GM23338 (cell line): ENCODE measurements at regions not wholly inside any gene's neighbourhood (a gene's known extent, or its start where the extent isn't known, plus 50 kb on each side); places are given as distances from the start of the nearest gene placed in this dataset.

ENCODE experiments used
- ATAC-seq: fragments of 200-7000 bp; cut with Tn5 transposase; 3 replicates; pipeline ENCODE4 v1.9.1; 2020
- DNase-seq: peaks from one replicate; pipeline ENCODE4 v3.0.0-alpha.2; 2015; ENCODE audit warnings: low spot score
- H2AFZ ChIP-seq: fragments of 200-600 bp; sonication (generic); 2 replicates; pipeline ENCODE4 v1.8.0; 2016; ENCODE audit warnings: antibody characterized with exemption, mild to moderate bottlenecking, moderate library complexity
- H3F3A ChIP-seq: fragments of 200-600 bp; sonication (generic); replicated peaks from 2 replicates; pipeline ENCODE4 v1.8.0; 2017; ENCODE audit warnings: antibody characterized with exemption, mixed run types, low read depth
- H3K27ac ChIP-seq: fragments of 200-600 bp; sonication (generic); 2 replicates; pipeline ENCODE4 v1.6.1; 2016; ENCODE audit warnings: low read depth
- H3K27me3 ChIP-seq: fragments of 200-600 bp; sonication (generic); 2 replicates; pipeline ENCODE4 v1.8.0; 2016; ENCODE audit warnings: mild to moderate bottlenecking, mixed run types, moderate library complexity; ENCODE audit not compliant: insufficient read depth
- H3K36me3 ChIP-seq: fragments of 200-600 bp; sonication (generic); 2 replicates; pipeline ENCODE4 v1.8.0; 2016; ENCODE audit warnings: mild to moderate bottlenecking; ENCODE audit not compliant: insufficient read depth
- H3K4me1 ChIP-seq: fragments of 200-600 bp; sonication (generic); 2 replicates; pipeline ENCODE4 v1.8.0; 2016; ENCODE audit warnings: mild to moderate bottlenecking, moderate library complexity; ENCODE audit not compliant: insufficient read depth
- H3K4me2 ChIP-seq: fragments of 200-600 bp; sonication (generic); 2 replicates; pipeline ENCODE4 v1.7.1; 2017; ENCODE audit warnings: mixed run types
- H3K4me3 ChIP-seq: fragments of 200-600 bp; sonication (generic); 2 replicates; pipeline ENCODE4 v1.6.1; 2016; ENCODE audit warnings: mixed run types
- H3K79me2 ChIP-seq: fragments of 200-600 bp; sonication (generic); replicated peaks from 2 replicates; pipeline ENCODE4 v1.8.0; 2017; ENCODE audit warnings: mild to moderate bottlenecking; ENCODE audit not compliant: insufficient read depth
- H3K9me2 ChIP-seq: fragments of 200-600 bp; sonication (generic); 2 replicates; pipeline ENCODE4 v1.8.0; 2017; ENCODE audit not compliant: insufficient read depth
- H4K20me1 ChIP-seq: fragments of 200-600 bp; sonication (generic); replicated peaks from 2 replicates; pipeline ENCODE4 v1.8.0; 2017; ENCODE audit warnings: mild to moderate bottlenecking; ENCODE audit not compliant: insufficient read depth
- H3K27ac Mint-ChIP-seq: 2 replicates; pipeline ENCODE4 v1.8.0; 2020; ENCODE audit warnings: inconsistent platforms, mild to moderate bottlenecking, moderate library complexity, mixed read lengths
- H3K27me3 Mint-ChIP-seq: 3 replicates; pipeline ENCODE4 v1.8.0; 2022; ENCODE audit warnings: low read depth, mild to moderate bottlenecking, moderate library complexity, mixed read lengths, inconsistent platforms; ENCODE audit not compliant: insufficient read depth, poor library complexity
- H3K36me3 Mint-ChIP-seq: 3 replicates; pipeline ENCODE4 v1.8.0; 2021; ENCODE audit warnings: low read depth, mild to moderate bottlenecking, inconsistent platforms, moderate library complexity, mixed read lengths
- H3K4me1 Mint-ChIP-seq: 3 replicates; pipeline ENCODE4 v1.8.0; 2020; ENCODE audit warnings: mild to moderate bottlenecking, inconsistent platforms, mixed read lengths
- H3K4me3 Mint-ChIP-seq: 3 replicates; pipeline ENCODE4 v1.8.0; 2021; ENCODE audit warnings: moderate library complexity, mild to moderate bottlenecking, inconsistent platforms, mixed read lengths
- H3K9me3 Mint-ChIP-seq: 3 replicates; pipeline ENCODE4 v1.8.0; 2020; ENCODE audit warnings: moderate library complexity, mild to moderate bottlenecking, inconsistent platforms, mixed read lengths
- EZH2 ChIP-seq: fragments of 200-600 bp; sonication (generic); IDR thresholded peaks from one replicate; pipeline ENCODE4 v1.8.0; 2017; ENCODE audit warnings: antibody characterized with exemption, mild to moderate bottlenecking, low read depth; ENCODE audit not compliant: unreplicated experiment
- ZNF331 ChIP-seq: fragments of 250-450 bp; sonication (Bioruptor Pico); IDR thresholded peaks from 2 replicates; pipeline ENCODE4 v1.5.0; 2020; ENCODE audit warnings: low read depth, mild to moderate bottlenecking, moderate library complexity
- TF ChIP-seq, protein P1 (sequence below): IDR thresholded peaks from one replicate; pipeline ENCODE4 v1.6.1; 2018; ENCODE audit warnings: antibody characterized with exemption; ENCODE audit not compliant: unreplicated experiment
- TF ChIP-seq, protein P2 (sequence below): IDR thresholded peaks from 2 replicates; pipeline ENCODE4 v1.6.1; 2016; ENCODE audit warnings: antibody characterized with exemption
- TF ChIP-seq, protein P3 (sequence below): fragments of 250-450 bp; sonication (Bioruptor Pico); IDR thresholded peaks from 2 replicates; pipeline ENCODE4 v1.5.0; 2020; ENCODE audit warnings: mild to moderate bottlenecking, moderate library complexity
- TF ChIP-seq, protein P4 (sequence below), 2 experiments: fragments of 200-600 bp in 1 of 2; sonication (generic) in 1 of 2; conservative IDR thresholded peaks; 2 replicates each; pipeline versions ENCODE4 v1.5.1 to v1.6.1; 2016 to 2017; ENCODE audit warnings: antibody characterized with exemption in 2 of 2, low read depth in 2 of 2, mild to moderate bottlenecking in 2 of 2, moderate library complexity in 1 of 2

DNA sequence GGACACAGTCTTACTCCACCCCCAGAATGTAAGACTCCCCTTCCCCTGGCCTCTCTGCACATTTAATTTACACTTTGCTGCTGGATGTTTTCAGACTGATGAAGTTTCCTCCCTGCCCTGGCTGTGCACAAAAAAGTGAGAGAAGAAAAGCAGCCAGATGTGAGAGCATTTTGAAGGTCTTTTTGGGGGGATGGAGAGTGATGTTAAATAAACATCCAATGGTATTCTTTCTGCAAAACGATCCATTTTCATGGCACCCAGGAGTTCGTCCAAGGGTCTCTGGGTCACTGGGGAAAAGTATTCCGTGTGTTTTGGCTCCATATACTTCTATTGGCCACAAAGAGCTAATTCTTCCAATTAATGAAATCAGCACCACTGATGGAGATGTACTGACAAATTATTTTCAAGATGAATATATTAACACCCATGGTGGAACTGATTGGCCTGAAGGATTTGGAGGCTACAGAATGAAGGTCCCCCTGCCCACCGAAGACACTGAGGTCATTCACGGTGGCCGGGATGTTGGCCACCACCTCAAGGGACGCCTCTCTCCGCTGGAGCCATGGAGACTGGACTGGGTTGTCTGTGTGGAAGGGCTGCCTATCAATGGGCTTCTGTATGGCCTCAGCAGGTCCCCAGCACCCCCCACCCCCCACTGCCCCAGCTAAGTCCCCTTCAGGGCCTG, 107.6 kb upstream of the PKDCC start:
- Mint-ChIP-seq H3K4me3 (no peak overlapping the region), H3K27me3 (peaks cover 10% of the 10 kb centered on the region), H3K4me1 (peaks cover 46% of the 10 kb centered on the region), H3K9me3 (no peaks in the 10 kb centered on the region; the same call in 2 of the 3 replicates), H3K27ac (no peak overlapping the region), H3K36me3 (peaks cover 3% of the 10 kb centered on the region; the same call in 1 of the 3 replicates)
- no peaks in the 10 kb centered on the region for H3F3A ChIP-seq
- TF ChIP-seq ZNF331 (CRISPR knock-in tag) (no peak), EZH2 (no peak)
- TF ChIP-seq, protein P1, sequence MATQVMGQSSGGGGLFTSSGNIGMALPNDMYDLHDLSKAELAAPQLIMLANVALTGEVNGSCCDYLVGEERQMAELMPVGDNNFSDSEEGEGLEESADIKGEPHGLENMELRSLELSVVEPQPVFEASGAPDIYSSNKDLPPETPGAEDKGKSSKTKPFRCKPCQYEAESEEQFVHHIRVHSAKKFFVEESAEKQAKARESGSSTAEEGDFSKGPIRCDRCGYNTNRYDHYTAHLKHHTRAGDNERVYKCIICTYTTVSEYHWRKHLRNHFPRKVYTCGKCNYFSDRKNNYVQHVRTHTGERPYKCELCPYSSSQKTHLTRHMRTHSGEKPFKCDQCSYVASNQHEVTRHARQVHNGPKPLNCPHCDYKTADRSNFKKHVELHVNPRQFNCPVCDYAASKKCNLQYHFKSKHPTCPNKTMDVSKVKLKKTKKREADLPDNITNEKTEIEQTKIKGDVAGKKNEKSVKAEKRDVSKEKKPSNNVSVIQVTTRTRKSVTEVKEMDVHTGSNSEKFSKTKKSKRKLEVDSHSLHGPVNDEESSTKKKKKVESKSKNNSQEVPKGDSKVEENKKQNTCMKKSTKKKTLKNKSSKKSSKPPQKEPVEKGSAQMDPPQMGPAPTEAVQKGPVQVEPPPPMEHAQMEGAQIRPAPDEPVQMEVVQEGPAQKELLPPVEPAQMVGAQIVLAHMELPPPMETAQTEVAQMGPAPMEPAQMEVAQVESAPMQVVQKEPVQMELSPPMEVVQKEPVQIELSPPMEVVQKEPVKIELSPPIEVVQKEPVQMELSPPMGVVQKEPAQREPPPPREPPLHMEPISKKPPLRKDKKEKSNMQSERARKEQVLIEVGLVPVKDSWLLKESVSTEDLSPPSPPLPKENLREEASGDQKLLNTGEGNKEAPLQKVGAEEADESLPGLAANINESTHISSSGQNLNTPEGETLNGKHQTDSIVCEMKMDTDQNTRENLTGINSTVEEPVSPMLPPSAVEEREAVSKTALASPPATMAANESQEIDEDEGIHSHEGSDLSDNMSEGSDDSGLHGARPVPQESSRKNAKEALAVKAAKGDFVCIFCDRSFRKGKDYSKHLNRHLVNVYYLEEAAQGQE = no peak
- TF ChIP-seq, protein P2, sequence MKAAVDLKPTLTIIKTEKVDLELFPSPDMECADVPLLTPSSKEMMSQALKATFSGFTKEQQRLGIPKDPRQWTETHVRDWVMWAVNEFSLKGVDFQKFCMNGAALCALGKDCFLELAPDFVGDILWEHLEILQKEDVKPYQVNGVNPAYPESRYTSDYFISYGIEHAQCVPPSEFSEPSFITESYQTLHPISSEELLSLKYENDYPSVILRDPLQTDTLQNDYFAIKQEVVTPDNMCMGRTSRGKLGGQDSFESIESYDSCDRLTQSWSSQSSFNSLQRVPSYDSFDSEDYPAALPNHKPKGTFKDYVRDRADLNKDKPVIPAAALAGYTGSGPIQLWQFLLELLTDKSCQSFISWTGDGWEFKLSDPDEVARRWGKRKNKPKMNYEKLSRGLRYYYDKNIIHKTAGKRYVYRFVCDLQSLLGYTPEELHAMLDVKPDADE = no peak
- H3K36me3 ChIP-seq = no peaks in the 10 kb centered on the region
- H4K20me1 ChIP-seq = no peaks in the 10 kb centered on the region
- no peak for ATAC-seq
- no peak overlapping the region for H3K4me2 ChIP-seq
- no peak overlapping the region for H3K4me3 ChIP-seq
- H2AFZ ChIP-seq = no peak overlapping the region; the same call in 1 of the 2 replicates
- H3K9me2 ChIP-seq = peaks cover 11% of the 10 kb centered on the region; the same call in 1 of the 2 replicates
- DNase-seq = no peak
- H3K79me2 ChIP-seq = no peaks in the 10 kb centered on the region
- H3K27me3 ChIP-seq = no peaks in the 10 kb centered on the region
- peaks cover 19% of the 10 kb centered on the region for H3K4me1 ChIP-seq
- H3K27ac ChIP-seq = no peak overlapping the region

DNA sequence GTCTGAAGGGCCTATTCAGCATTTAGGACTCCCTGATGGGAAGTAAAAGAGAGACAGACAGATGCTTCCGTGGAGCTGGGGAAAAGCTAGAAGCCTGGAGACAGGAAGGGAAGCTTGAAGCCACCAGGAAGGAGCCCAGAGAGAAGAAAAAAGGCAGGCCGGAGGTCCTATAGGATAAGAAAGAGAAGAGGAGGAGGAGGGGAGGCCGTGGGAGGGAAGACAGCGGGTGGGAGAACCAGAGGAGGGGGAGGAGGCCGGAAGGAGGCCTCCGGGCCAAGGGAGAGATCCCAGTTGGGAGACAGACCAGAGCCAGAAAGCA, 107.1 kb upstream of the PKDCC start:
- Histone ChIP-seq H3K4me1 (peaks cover 19% of the 10 kb centered on the region), H3K79me2 (no peaks in the 10 kb centered on the region), H3K36me3 (no peaks in the 10 kb centered on the region), H4K20me1 (no peaks in the 10 kb centered on the region), H3K4me2 (peak overlapping the region; percentile 26; the same call in 1 of the 2 replicates), H3F3A (no peaks in the 10 kb centered on the region), H3K9me2 (peaks cover 11% of the 10 kb centered on the region; the same call in 1 of the 2 replicates), H2AFZ (peak overlapping the region; percentile 66), H3K27ac (no peak overlapping the region), H3K4me3 (no peak overlapping the region), H3K27me3 (no peaks in the 10 kb centered on the region)
- Mint-ChIP-seq H3K36me3 (peaks cover 3% of the 10 kb centered on the region; the same call in 1 of the 3 replicates), H3K4me3 (no peak overlapping the region), H3K9me3 (no peaks in the 10 kb centered on the region; the same call in 2 of the 3 replicates), H3K27me3 (peaks cover 11% of the 10 kb centered on the region), H3K27ac (no peak overlapping the region), H3K4me1 (peaks cover 46% of the 10 kb centered on the region)
- DNase-seq (no peak), ATAC-seq (no peak)
- TF ChIP-seq, protein P3, sequence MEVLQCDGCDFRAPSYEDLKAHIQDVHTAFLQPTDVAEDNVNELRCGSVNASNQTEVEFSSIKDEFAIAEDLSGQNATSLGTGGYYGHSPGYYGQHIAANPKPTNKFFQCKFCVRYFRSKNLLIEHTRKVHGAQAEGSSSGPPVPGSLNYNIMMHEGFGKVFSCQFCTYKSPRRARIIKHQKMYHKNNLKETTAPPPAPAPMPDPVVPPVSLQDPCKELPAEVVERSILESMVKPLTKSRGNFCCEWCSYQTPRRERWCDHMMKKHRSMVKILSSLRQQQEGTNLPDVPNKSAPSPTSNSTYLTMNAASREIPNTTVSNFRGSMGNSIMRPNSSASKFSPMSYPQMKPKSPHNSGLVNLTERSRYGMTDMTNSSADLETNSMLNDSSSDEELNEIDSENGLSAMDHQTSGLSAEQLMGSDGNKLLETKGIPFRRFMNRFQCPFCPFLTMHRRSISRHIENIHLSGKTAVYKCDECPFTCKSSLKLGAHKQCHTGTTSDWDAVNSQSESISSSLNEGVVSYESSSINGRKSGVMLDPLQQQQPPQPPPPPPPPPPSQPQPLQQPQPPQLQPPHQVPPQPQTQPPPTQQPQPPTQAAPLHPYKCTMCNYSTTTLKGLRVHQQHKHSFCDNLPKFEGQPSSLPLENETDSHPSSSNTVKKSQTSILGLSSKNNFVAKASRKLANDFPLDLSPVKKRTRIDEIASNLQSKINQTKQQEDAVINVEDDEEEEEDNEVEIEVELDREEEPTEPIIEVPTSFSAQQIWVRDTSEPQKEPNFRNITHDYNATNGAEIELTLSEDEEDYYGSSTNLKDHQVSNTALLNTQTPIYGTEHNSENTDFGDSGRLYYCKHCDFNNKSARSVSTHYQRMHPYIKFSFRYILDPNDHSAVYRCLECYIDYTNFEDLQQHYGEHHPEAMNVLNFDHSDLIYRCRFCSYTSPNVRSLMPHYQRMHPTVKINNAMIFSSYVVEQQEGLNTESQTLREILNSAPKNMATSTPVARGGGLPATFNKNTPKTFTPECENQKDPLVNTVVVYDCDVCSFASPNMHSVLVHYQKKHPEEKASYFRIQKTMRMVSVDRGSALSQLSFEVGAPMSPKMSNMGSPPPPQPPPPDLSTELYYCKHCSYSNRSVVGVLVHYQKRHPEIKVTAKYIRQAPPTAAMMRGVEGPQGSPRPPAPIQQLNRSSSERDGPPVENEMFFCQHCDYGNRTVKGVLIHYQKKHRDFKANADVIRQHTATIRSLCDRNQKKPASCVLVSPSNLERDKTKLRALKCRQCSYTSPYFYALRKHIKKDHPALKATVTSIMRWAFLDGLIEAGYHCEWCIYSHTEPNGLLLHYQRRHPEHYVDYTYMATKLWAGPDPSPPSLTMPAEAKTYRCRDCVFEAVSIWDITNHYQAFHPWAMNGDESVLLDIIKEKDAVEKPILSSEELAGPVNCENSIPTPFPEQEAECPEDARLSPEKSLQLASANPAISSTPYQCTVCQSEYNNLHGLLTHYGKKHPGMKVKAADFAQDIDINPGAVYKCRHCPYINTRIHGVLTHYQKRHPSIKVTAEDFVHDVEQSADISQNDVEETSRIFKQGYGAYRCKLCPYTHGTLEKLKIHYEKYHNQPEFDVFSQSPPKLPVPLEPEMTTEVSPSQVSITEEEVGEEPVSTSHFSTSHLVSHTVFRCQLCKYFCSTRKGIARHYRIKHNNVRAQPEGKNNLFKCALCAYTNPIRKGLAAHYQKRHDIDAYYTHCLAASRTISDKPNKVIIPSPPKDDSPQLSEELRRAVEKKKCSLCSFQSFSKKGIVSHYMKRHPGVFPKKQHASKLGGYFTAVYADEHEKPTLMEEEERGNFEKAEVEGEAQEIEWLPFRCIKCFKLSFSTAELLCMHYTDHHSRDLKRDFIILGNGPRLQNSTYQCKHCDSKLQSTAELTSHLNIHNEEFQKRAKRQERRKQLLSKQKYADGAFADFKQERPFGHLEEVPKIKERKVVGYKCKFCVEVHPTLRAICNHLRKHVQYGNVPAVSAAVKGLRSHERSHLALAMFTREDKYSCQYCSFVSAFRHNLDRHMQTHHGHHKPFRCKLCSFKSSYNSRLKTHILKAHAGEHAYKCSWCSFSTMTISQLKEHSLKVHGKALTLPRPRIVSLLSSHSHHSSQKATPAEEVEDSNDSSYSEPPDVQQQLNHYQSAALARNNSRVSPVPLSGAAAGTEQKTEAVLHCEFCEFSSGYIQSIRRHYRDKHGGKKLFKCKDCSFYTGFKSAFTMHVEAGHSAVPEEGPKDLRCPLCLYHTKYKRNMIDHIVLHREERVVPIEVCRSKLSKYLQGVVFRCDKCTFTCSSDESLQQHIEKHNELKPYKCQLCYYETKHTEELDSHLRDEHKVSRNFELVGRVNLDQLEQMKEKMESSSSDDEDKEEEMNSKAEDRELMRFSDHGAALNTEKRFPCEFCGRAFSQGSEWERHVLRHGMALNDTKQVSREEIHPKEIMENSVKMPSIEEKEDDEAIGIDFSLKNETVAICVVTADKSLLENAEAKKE = 0 out of 2 replicates have a peak, but pooled peaks have one; percentile 1
- TF ChIP-seq, protein P4, sequence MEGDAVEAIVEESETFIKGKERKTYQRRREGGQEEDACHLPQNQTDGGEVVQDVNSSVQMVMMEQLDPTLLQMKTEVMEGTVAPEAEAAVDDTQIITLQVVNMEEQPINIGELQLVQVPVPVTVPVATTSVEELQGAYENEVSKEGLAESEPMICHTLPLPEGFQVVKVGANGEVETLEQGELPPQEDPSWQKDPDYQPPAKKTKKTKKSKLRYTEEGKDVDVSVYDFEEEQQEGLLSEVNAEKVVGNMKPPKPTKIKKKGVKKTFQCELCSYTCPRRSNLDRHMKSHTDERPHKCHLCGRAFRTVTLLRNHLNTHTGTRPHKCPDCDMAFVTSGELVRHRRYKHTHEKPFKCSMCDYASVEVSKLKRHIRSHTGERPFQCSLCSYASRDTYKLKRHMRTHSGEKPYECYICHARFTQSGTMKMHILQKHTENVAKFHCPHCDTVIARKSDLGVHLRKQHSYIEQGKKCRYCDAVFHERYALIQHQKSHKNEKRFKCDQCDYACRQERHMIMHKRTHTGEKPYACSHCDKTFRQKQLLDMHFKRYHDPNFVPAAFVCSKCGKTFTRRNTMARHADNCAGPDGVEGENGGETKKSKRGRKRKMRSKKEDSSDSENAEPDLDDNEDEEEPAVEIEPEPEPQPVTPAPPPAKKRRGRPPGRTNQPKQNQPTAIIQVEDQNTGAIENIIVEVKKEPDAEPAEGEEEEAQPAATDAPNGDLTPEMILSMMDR (conservative IDR thresholded peaks at IDR 0.05; ENCODE audit: low read depth in 2 of 2) = no peak
